ENCODE measurements at regions not wholly inside any gene's neighbourhood (a gene's known extent, or its start where the extent isn't known, plus 50 kb on each side); places are given as distances from the start of the nearest gene placed in this dataset.

- DNase-seq (ENCODE audit: low read depth) = no peak
- H3K4me3 ChIP-seq (ENCODE audit: low read length) = no peak overlapping the region
- TF ChIP-seq CTCF (conservative IDR thresholded peaks at IDR 0.05; ENCODE audit: low read depth, low read length) = no peak
Measured at GRCh38 chr15:66630801-66631351, 65.1 kb upstream of the LCTL start.

GRCh38 chr15:66631616-66632263, 65.9 kb upstream of the LCTL start:
- no peak overlapping the region for H3K4me3 ChIP-seq (ENCODE audit: low read length)
- TF ChIP-seq CTCF (conservative IDR thresholded peaks at IDR 0.05; ENCODE audit: low read depth, low read length) = no peak
- no peak for DNase-seq (ENCODE audit: low read depth)

GRCh38 chr15:66633041-66633937, 67.5 kb upstream of the LCTL start:
- H3K4me3 ChIP-seq (ENCODE audit: low read length) = no peak overlapping the region
- TF ChIP-seq CTCF (conservative IDR thresholded peaks at IDR 0.05; ENCODE audit: low read depth, low read length) = no peak
- no peak for DNase-seq (ENCODE audit: low read depth)

- TF ChIP-seq CTCF (conservative IDR thresholded peaks at IDR 0.05; ENCODE audit: low read depth, low read length) = no peak
- H3K4me3 ChIP-seq (ENCODE audit: low read length) = no peak overlapping the region
- no peak for DNase-seq (ENCODE audit: low read depth)
Measured at GRCh38 chr15:66633938-66634250, 68.1 kb upstream of the LCTL start.

DNA sequence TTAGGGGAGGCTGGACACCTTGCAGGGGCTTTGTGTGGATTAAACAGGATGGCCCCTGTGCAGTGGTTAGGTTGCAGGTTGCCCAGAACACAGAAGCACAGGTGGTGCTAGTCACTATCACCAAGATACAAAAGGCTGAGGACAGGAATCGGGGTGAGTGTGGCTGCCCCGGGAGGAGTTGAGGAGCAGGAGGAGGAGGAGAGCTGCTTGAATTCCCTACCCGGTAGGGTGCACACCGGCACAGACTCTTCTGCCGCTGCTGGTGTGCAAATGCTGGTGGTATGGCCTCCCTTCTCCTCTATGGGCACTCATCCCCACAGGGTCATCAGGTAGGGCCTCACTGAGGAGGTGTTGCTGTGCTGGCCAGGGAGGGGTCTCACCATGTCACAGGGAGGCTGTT, 67.5 kb upstream of the SMAD6 start:
- no peak for DNase-seq (ENCODE audit: low read depth)
- no peak for TF ChIP-seq CTCF (conservative IDR thresholded peaks at IDR 0.05; ENCODE audit: low read depth, low read length)
- H3K4me3 ChIP-seq (ENCODE audit: low read length) = no peak overlapping the region

DNA sequence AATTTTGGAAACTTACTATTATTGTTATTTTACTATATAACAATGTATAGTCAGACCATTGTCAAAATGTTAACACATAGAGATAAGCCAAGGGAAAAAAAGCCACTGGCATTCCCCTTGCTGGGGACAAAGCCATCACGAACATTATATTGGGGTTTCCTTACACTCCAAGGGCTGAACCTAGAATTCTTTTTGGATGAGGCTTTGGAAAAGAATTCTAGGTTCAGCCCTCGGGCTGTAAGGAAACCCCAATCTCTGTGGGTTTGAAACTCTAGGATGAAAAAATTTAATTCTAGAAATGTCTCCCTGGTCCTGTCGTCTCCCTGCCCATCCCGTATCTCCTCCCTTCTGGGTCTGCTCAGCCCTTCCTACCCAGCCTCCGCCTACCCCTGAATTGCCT, 67.0 kb upstream of the SMAD6 start:
- no peak for DNase-seq (ENCODE audit: low read depth)
- TF ChIP-seq CTCF (conservative IDR thresholded peaks at IDR 0.05; ENCODE audit: low read depth, low read length) = no peak
- H3K4me3 ChIP-seq (ENCODE audit: low read length) = no peak overlapping the region

Data from retinal pigment epithelial cell (primary cell).